SU-DHL-6 (cell line): ENCODE measurements at regions not wholly inside any gene's neighbourhood (a gene's known extent, or its start where the extent isn't known, plus 50 kb on each side); places are given as distances from the start of the nearest gene placed in this dataset.

Source experiments
- EZH2phosphoT487 ChIP-seq: fragments of 200-600 bp; sonication (generic), shearing (Covaris generic); conservative IDR thresholded peaks from 2 replicates; pipeline ENCODE4 v1.6.1; 2018; ENCODE audit warnings: mild to moderate bottlenecking, antibody characterized with exemption, low read length, moderate library complexity, mixed read lengths
- TF ChIP-seq, protein P1 (sequence below): fragments of 200-600 bp; sonication (generic); IDR thresholded peaks from one replicate; pipeline ENCODE4 v1.5.1; 2017; ENCODE audit warnings: antibody characterized with exemption, mild to moderate bottlenecking, low read length, moderate library complexity; ENCODE audit not compliant: insufficient read depth, poor library complexity, severe bottlenecking

DNA sequence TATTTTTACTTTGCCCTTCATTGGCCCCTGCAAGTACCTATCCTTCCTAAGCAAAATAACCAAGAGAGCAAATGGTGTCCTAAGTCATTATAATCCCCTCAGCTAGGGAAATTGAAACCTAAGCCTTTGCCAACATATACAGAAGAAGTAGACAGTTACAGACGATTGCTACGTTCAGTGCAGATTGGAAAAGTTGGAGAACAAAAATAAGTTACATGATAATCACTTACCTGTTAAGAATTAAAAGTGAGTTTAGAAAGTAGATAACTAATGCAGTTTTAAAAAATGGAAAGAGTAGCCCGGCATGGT is 244.8 kb downstream of the MPDZ start:
- TF ChIP-seq, protein P1, sequence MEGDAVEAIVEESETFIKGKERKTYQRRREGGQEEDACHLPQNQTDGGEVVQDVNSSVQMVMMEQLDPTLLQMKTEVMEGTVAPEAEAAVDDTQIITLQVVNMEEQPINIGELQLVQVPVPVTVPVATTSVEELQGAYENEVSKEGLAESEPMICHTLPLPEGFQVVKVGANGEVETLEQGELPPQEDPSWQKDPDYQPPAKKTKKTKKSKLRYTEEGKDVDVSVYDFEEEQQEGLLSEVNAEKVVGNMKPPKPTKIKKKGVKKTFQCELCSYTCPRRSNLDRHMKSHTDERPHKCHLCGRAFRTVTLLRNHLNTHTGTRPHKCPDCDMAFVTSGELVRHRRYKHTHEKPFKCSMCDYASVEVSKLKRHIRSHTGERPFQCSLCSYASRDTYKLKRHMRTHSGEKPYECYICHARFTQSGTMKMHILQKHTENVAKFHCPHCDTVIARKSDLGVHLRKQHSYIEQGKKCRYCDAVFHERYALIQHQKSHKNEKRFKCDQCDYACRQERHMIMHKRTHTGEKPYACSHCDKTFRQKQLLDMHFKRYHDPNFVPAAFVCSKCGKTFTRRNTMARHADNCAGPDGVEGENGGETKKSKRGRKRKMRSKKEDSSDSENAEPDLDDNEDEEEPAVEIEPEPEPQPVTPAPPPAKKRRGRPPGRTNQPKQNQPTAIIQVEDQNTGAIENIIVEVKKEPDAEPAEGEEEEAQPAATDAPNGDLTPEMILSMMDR, result no peak
- no peak for TF ChIP-seq EZH2phosphoT487
